ENCODE measurements at regions not wholly inside any gene's neighbourhood (a gene's known extent, or its start where the extent isn't known, plus 50 kb on each side); places are given as distances from the start of the nearest gene placed in this dataset.

DNA sequence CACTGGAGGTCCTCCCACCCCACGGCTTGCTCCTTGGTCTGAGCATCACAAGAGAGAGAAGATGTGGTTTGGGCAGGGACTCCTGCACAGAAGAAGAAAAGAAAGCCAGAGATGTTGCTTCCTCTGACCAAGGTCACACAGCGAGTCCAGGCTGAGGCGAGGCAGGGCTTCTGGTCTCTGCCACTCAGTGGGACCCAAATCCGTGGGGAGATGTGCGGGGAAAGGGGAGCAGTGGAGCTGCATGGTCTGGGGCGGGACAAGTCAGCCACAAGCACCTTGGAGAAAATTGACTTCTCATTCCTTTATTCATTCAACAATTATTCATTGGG is 150.9 kb downstream of the C9orf50 start:
- no peak for DNase-seq

DNA sequence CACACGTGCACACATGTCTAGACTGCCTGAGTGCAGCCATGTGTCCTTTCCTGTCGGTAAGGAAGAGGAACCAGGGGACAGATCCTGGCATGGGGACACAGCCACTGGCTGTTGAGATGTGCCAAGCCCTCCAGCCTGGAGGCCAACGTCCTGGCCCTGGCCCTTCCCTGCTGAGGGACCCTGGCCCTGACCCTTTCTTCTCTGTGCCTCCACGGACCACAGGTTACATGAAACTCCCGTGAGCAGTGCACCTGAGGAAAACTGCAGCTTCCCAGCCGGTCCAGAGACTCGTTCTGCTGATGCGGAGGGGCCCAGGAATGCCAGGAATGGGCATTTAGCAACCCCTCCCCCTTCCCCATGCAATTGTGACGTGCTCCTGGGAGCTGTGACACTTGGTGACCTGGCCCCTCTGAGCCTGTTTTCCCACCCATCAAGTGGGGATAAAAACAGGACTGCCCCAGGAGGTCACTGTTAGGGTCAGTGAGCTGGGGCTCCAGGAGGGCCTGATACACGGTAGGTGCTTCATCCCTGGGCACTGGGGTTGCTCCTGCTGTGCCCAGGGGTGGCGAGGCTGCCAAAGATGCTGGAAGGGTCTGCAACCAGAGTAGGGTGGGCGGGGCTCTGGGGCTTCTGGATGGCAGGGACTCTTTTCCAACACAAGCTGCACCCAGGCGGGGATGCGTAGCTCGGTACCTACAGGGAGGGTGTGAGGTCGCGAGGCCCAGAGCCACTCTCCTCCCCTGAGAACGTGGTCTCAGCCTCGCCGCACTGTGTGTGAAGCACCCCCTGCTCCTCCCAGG is 151.5 kb downstream of the C9orf50 start:
- no peak for DNase-seq

DNA sequence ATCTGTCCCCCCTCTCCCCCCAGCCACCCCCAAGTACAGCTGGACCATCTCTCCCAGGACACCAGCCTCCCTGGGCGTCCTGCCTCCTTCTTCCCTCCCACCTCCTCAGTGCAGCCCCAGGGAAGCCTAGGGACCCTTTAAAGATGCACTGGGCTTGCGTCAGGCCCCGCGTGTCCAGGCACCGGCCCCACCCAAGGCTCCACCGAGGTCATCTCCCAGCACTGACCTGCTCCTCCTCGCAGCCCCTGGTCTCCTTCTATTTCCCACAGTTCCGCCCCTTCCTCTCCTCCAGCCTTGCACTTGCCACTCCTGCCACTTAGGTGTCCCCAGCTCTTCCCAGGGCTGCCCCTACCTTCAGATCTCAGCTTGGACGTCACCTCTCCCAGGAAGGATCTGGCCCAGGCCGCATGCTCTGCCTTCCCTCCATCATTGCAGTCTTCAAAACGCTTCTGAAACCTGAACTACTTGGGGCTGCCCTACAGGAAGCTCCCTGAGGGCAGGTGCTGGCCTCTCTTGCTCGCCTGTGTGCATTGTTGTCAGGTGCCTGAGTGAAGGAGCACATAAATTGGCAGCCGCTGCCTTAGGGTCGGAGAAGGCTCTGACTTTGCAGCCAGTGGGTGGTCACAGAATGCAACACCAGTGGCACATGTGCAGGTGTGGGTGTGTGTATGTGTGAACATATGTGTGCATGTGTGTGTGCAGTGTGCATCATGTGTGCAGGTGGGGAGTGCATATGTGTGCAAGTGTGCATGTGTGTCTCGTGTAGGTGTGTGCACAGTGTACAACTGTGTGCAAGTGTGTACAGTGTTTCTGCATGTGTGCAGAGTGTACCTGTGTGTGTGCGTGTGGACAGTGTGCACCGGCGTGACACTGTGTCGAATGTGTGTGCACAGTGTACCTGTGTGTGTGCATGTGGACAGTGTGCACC is 152.9 kb downstream of the C9orf50 start:
- DNase-seq: no peak

DNA sequence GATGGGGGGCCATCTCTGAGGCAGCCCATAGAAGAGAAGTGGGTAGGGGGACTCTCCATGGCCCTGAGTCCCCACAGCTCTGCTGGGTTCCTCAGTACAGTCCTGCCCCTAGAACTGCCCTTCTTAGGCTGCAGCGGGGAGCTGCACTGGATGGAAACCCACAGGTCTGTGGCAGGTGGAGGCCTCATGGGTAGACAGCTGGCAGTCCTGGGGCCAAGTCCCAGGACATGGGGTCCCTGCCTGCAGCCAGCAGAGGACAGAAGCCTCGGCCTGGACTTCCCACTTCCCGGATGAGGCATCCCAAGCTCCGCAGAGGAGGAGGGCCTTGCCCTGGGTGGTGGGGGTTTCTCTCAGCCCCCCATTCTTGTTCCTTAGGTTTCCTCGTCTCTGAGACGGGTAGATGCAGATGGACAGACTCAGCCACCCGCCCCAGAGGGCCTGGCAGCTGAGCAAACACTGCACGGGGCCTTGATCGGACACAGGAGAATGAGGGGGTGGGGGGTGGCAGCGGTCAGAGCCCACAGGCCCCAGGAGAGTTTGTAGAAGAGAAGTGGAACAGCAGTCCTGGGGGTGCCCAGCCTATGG is 153.8 kb downstream of the C9orf50 start:
- DNase-seq: peak; percentile 63 to 79

DNA sequence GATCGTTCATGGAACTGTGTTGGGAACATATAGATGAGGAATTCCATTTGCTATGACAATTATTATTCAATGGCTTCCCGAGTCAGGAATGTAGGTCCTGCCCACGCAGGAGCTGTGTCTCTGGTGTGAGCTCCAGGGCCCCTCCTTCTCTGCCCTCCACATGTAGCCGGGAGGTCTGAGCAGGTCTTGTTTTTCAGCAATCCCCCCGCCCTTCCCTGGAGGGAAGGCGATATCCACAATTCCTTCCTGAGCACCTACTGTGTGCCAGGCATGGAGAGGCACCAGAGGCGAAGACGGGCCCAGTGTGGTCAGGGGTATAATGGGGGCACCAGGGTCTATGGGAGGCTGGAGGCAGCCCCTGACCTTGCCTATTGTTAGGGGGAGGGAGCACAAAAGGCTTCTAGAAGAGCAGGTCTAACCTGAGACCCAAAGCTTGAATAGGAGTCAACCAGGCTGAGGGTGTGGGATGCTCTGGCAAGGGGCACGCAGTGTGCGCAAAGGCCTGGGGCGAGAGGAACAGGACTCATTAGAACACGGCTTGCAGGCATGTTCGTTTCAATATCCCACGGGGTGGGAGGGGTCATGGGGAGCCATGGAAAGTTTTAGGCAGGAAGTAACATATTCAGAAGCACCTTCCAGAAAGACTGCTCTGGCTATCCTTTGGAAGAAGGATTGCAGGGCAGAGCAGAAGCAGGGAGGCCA is 154.9 kb downstream of the C9orf50 start:
- no peak for DNase-seq

DNA sequence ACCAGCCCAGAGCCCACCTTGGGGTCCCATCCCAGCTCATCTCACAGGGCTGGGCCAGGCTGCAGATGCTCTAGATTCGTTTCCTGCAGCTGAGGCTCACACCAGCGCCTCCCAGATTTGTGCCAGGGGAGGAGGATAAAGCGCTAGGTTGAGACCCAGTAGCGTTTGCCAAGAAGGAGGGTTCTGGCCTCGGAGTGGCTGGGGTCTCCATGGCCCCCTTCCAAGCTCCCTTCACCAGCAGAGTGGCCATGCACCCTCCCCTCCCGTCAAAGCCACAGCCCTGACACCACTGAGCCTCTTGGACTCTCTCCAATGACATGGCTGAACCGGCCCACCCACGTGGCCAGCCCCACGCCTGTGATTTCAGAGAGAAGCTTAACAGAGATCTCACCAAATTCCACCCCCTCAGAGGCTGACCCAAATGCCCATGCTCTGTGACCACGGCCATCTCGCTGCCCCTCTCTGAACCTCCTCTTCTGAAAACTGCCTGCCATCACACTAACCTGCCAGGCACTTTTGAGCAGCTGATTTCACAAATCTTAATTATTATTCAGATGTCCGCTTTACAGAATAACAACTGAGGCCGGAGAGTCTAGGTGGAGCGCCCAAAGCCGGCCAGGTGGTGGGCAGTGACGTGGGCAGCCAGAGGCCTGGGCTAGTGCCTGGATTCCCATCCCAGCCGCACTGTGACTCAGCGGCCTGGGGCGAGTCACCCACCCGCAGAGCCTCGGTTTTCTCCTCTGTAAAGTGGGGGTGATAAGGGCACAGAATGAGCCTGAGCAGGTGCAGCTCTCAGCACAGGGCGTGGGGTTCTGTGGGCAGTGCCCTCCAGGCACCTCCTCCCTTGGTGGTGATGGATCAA is 155.7 kb downstream of the C9orf50 start:
- no peak for DNase-seq

DNA sequence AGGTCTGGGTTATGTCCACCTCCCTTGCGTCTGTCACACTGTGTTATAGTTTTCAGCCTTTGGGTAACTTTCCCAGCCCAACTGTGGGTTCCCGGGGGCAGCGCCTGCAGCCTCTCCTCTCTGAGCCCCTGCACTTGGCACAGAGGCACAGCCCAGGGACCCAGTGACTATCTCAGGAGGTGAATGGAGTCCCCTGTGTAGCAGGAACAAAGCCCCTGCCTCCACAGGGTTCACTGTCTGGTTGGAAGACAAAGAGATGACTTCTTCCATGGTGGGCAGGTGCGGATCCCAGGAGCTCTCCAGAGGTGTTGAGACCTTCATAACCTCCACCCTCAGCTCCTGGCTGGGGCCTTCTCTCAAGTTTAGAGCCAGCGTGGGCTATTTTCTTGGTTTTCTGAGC is 156.9 kb downstream of the C9orf50 start:
- DNase-seq: no peak

DNA sequence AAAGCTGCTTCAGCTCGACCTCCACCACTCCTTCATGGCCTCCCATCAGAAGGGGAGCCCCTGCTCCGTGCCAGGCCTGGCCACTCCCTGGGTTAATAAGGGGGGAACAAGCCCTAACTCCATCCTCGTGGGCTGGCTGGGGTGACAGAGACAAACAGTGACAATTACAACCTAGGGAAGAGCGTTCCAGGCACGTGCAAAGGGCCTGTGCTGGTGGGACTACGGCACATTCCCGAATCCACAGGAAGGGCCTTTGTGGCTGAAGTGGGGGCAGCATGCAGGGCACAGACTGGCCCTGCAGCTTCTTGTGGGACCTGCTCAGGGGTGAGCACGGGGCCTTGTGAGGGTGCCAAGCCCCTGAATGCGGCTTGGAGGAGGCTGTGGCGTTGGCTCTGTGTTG is 157.4 kb downstream of the C9orf50 start:
- no peak for DNase-seq

DNA sequence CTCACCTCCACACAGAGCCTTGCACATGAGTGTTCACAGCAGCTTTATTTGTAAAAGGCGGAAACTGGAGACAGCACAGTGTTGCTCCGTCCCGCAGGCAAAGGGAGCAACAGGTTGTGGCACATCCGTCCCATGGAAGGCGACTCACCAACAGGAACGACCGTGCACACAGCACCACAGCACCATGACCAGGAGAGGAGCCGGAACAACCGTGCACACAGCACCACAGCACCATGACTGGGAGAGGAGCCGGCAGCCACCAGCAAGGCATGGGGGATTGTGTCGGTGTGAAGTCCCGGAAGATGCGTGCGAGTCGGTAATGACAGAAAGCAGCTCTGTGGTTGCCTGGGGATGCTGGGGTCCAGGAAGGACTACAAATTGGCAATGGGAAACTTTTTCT is 158.5 kb downstream of the C9orf50 start:
- no peak for DNase-seq

DNA sequence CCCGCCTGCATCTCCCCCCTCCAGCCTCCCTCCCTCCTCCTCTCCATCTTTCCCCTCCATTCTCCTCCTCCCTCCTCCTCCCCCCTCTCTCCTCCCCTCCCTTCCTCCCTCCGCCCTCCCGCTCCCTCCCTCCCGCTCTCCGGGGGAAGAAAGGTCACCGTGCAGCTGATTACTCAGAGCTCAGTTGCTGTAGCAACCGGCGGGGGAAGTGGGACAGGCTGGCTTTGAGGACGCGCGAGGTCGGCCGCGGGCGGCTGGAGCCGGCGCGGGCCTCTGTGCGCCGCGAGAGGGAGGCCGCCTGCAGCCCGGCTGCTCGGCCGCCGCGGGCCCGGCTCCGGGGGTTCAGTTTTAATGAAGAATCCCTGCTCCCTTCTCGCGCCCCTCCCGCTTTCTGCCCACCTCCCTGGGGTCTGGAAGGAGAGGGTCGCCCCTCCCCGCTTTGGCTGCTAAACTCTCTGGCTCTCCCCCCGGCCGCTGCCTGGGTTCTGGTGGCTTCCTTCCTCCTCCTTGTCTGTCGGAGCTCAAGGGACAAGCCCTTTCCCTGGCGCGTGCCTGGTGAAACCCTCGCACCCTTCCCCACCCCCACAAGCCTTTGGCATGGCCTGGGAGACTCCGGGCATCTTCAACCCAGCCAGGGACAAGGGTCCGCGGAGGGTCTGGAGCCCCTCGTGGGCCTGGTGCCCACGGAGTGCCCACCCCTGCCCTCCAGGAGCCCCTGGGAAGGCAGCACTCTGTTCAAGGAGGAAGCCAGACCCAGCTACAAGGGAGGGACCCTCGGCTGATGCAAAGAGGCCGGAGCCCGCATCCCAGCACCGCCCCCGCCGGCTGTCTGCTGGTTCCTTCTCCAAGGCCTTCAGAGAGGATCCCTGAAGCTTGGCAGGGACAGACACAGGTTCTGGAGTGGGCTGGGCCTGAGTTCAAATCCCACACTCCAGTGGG is 160.3 kb downstream of the C9orf50 start:
- peak; percentile 98 to 99 for DNase-seq

DNA sequence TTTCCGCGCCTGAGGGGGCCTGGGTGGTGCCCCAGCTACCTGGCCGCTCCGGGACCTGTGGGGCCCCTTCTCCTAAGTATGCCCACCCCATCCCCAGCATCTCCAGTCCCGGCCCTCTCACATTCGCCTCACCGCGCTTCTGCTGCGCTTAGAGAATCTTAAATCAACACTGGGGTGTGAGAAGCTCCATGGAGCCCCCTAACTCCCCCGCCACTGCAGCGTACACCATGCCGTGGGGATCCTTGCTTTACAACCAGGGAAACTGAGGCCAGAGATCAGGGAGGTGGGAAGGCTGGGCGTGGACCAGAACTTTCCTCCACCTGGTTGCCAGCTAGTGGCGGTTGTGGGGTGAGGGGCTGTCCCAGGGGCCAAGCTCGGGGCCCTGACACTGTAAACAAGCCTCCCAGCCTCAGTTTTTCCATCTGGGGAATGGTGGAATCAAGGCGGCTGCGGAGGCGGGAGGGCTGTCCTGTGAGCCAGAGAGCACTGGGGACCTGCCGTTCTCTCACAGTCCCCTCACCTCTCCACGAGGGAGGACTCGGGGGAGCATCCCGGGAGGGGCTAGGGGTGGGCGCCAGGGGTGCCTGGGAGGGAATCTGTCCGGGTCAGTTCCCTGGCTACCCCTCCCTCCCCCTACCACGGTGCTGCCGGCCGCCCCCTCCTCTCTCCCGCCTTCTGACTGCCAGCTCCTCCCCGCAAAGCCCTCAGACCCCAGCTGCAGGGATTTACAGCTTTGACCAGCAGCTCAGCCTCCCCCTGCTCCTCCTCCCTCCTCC is 161.2 kb downstream of the C9orf50 start:
- no peak for DNase-seq

DNA sequence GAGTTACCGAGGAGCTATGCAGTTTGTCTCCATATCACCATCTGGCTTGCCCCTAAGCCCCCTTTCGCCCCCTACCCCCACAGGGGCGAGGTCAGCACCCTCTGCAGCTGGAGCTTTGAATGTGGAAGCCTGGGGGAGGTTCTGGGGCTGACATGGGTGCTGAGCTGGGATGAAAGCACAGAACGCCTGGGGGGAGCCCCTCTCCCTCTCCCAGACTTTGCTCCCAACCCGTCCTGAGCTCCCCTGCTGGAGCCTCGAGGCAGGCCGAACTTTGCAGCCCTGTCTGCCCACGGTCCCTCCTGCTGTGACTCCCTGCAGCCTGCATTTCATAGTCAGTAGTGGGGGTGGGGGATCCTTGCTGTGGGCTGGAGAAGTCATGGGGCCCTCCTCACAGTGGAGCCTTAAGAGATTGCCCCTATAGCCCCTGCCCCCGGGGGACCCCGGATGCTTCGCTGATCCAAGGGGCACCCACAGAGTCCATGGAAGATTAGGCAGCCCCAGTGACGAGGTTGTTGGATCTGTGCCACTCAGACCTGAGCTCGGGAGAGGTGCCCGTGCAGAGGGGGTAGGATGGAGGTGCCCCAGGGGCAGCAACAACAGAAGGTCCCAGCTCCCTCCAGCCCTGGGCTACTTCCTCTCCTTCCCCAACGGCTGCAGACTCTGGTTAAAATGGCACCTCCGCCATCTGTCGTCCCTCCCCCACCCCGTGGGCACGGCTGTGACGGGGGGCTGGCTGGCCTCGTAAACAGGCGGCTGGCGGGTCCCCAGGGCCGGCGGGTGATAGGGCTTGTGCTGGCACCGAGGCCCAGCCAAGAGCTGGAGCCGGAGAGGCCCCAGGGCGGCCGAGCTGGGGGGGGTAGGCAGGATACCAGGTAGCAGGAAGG is 162.0 kb downstream of the C9orf50 start:
- peak; percentile 37 to 54 for DNase-seq

DNA sequence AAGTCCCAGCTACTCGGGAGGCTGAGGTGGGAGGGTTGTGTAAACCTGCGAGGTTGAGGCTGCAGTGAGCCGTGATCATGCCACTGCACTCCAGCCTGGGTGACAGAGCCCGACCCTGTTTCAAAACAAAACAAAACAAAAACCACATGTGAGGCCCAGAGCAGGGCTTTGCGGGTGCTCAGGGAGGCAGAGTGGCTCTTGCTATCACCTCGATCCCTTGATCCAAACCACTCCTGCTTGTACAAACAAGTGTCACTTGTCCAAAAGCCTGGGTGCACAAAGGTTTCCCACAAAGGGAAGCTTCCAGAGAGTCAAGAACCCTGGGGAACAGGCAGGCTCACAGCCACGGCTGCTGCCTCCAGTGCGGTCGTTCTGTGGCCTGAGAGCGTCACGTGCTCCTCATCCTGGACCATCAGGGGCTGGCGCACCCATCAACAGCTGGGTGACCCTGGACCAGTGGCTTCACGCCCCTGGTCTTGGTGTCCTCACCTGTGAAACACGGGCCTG is 162.7 kb downstream of the C9orf50 start:
- DNase-seq: peak; percentile 40 to 45

DNA sequence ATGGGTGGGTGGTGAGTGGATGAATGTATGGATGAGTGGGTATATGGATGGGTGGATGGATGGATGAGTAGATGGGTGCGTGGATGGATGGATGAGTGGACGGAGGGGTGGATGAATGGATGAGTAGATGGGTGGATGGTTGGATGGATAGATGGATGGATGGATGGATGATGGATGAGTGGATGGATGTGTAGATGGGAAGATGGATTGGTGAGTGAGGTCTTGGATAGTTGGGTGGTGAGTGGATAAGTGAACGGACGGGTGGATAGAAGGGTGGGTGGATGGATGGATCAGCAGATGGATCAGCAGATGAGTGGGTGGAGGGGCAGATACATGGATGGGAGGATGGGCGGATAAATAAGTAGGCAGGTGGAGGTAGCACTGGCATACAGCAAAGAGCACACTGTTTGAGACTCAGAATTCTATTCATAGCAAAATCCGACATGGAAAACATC is 163.5 kb downstream of the C9orf50 start:
- DNase-seq: no peak

DNA sequence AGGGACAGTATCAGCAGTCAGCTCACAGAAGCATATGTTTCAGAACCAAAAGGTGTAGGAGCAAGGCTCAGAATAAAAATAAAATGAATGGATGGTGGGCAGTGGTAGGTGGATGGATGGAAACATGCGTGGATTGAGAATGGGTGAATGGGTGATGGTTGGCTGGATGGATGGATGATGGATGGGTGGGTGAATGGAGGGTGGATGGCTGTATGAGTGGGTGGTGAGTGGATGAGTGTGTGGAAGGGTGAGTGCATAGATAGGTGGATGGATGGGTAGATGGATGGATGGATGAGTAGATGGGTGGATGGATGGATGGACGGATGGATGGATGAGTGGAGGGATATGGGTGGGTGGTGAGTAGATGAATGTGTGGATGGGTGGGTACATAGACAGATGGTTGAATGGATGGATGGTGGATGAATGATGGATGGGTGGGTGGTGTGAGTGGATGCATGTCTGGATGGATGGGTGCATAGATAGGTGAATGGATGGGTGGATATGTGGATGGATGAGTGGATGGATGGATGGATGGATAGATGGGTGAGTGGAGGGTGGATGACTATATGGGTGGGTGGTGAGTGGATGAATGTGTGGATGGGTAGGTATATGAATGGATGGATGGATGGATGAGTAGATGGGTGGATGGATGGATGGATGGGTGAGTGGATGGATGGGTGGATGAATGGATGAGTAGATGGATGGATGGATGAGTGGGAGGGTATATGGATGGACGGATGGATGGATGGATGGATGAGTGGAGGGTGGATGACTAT is 164.2 kb downstream of the C9orf50 start:
- DNase-seq: no peak

DNA sequence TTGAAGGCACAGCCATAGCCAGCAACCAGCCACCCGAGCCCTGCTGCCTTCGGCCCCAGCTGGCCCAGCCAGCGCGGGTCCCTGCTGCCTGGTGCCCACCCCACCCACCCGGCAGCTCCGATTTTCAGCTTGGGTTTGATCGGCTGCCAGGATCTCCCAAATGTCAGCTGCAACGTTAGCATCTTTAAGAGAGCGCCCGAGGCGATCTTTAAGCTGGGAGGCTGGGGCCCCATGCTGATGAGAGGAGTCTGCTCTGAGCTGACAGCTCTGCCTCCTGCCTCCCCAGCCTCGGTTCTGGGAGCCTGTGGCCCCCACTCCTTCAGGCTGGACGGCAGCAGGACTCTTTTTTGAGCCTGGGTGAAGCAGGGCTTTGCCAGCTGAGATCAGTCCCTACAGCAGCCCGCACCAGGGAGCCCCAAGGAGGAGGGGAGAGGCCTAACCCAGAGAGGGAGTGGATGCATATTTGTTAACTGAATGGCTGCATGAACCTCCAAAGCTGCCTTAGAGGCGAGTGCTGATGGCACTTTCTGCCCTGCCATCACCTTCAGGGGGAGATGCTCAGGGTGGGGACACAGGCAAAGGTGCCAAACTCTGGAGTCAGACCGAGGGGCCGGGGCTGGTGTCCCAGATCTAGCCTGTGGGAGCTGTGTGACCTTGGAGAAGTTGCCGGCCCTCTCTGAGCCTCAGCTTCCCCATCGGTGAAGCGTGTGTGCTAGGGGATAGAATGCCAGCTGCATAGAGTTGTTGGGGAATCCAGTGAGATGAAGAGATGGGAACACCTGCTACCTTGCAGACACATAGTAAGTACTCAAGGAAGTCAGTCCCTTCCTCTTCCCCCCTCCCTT is 165.5 kb downstream of the C9orf50 start:
- DNase-seq: no peak

Data from SHP77 (cell line).